HTR-8/SVneo (cell line): ENCODE measurements at regions not wholly inside any gene's neighbourhood (a gene's known extent, or its start where the extent isn't known, plus 50 kb on each side); places are given as distances from the start of the nearest gene placed in this dataset.

Experiments
- DNase-seq: peaks from one replicate; pipeline ENCODE4 v3.0.0; 2011; ENCODE audit warnings: low spot score, mixed read lengths; ENCODE audit not compliant: insufficient read length
- FAIRE-seq: peaks from 2 replicates; lab custom pipeline; 2011; peaks lifted over from hg19 to GRCh38; lab: Jason Lieb, UNC

- FAIRE-seq (no peak), DNase-seq (no peak)
Observed at GRCh38 chr15:86014016-86014415, 65.7 kb upstream of the AGBL1 start.

DNA sequence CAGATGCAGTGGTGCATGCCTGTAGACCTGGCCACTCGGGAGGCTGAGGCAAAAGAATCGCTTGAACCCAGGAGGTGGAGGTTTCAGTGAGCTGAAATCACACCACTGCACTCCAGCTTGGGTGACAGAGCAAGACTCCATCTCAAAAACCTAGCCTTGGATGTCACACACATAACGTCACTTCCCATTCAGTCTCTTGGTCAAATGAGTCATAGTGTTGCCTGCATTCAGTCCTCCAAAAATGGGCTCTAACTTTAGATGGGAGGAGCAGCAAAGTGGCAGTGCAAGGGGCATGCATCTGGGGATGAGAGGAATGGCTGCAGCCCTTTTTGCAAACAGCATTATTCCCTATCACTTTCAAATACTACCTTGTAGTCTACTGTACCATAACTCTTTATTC is 62.9 kb upstream of the AGBL1 start:
- no peak for FAIRE-seq
- no peak for DNase-seq

DNA sequence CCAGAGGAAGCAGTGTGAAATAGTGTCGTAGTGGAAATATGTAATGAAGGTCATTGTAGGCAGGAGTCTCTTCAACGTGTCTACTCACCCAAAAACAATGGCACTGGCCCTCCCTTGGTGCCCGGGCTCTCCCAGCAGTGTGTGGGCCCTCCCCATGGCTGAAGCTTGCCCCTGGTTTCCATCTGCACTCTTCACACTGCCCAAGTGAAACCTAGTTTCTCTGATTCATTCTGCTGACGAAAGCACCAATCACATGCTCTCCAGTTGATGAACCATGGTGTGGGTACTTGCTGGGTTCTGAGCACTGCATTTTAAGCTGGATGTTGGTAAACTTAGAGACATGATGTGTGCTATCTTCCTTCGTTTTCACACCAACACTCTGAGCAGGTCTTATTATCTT is 61.0 kb upstream of the AGBL1 start:
- FAIRE-seq = no peak

DNA sequence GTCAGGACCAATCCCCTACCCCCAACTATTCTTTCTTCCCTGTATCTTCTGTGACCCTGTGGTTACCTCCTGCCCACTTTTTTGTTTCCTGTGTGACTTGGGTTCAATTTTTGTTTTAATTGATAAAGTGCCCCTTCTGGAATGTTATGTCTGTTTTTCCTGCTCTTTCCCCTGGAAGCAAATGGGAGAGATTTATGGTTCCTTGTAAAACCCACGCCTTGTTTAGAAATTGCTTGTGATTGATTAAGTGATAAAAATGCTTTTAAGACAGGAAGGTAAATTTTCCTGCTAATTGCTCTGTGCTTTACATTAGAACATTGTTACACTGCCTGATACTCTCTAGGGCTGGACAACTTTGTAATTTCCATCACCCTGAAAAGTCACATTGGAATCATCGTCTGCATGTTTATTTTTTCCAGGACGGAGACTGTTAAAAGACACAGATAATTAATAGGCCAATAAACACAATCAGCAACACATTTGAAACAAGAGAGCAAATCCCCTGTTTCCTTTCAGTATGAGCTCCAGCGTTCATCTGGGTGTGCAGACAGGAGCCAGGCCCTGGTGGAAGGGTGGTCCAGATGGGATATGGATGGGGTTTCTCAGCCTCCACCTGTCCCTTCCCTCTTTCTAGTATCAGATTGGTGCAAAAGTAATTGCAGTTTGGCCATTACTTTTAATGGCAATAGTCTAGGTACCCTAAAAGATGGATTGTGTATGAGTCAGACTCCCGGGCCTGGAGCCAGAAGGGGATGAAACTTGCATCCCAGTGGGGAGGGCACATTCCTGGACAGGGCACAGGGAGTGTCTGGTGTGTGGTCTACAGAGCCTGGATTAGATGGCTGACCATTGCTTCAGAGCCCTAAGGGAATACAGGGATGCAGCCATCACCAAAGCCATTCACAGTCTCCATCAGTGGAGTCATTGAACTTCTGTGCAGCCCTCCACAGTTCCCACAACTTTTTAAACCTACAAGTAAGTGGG is 58.1 kb upstream of the AGBL1 start:
- no peak for FAIRE-seq
- peak; percentile 48 for DNase-seq

More for the DNA sequence above, 61.0 kb upstream of the AGBL1 start:
- no peak for DNase-seq

GRCh38 chr15:86028961-86029360 is 50.7 kb upstream of the AGBL1 start:
- DNase-seq (no peak), FAIRE-seq (no peak)
